GM06990 (cell line): ENCODE measurements at regions not wholly inside any gene's neighbourhood (a gene's known extent, or its start where the extent isn't known, plus 50 kb on each side); places are given as distances from the start of the nearest gene placed in this dataset.

Source experiments
- DNase-seq: peaks from one replicate; pipeline ENCODE4 v3.0.0-alpha.2; 2011; ENCODE audit not compliant: insufficient read length; ENCODE audit errors: extremely low read depth
- H3K27me3 ChIP-seq: replicated peaks from 2 replicates; pipeline ENCODE4 v1.6.0; 2011; ENCODE audit warnings: low read length; ENCODE audit not compliant: control insufficient read depth, insufficient read depth
- H3K36me3 ChIP-seq: 2 replicates; pipeline ENCODE4 v1.5.1; 2011; ENCODE audit warnings: low read length; ENCODE audit not compliant: control insufficient read depth, insufficient read depth
- H3K4me3 ChIP-seq: replicated peaks from 2 replicates; pipeline ENCODE4 v1.5.1; 2011; ENCODE audit warnings: low read depth, mild to moderate bottlenecking, control low read depth, low read length
- TF ChIP-seq, protein P1 (sequence below): IDR thresholded peaks from 2 replicates; pipeline ENCODE4 v1.5.1; 2011; ENCODE audit warnings: low read length, control low read depth, mild to moderate bottlenecking, inconsistent platforms; ENCODE audit not compliant: insufficient read depth, poor library complexity, severe bottlenecking

DNA sequence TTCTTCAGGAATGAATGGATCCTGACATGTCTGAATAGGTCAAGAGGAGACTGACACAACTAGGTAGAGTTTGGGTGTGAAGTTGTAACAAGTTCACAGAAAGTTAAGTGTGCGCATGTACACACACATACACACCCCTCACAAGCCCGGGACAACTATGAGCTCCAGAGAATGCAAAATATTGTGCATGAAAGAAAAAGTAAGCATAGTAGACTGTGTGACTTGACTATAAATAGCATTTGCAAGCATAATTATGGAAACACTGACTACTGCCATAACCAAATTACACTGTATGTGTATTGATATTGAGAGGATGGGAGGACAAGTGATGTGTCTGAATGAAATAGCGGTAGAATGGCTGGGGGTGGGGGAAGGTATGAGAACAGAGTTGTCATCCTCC lies 157.1 kb upstream of the NCK2 start:
- no peak for DNase-seq
- no peaks in the 10 kb centered on the region for H3K27me3 ChIP-seq

GRCh38 chr2:105584435-105585010 lies 160.2 kb upstream of the NCK2 start:
- no peak for DNase-seq
- Histone ChIP-seq H3K36me3 (no peaks in the 10 kb centered on the region), H3K27me3 (peaks cover 2% of the 10 kb centered on the region; the same call in 1 of the 2 replicates), H3K4me3 (no peak overlapping the region)
- TF ChIP-seq, protein P1, sequence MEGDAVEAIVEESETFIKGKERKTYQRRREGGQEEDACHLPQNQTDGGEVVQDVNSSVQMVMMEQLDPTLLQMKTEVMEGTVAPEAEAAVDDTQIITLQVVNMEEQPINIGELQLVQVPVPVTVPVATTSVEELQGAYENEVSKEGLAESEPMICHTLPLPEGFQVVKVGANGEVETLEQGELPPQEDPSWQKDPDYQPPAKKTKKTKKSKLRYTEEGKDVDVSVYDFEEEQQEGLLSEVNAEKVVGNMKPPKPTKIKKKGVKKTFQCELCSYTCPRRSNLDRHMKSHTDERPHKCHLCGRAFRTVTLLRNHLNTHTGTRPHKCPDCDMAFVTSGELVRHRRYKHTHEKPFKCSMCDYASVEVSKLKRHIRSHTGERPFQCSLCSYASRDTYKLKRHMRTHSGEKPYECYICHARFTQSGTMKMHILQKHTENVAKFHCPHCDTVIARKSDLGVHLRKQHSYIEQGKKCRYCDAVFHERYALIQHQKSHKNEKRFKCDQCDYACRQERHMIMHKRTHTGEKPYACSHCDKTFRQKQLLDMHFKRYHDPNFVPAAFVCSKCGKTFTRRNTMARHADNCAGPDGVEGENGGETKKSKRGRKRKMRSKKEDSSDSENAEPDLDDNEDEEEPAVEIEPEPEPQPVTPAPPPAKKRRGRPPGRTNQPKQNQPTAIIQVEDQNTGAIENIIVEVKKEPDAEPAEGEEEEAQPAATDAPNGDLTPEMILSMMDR, result no peak

More for the DNA sequence above, 157.1 kb upstream of the NCK2 start:
- Histone ChIP-seq H3K4me3 (no peak overlapping the region), H3K36me3 (no peaks in the 10 kb centered on the region)
- TF ChIP-seq, protein P1, result no peak

DNA sequence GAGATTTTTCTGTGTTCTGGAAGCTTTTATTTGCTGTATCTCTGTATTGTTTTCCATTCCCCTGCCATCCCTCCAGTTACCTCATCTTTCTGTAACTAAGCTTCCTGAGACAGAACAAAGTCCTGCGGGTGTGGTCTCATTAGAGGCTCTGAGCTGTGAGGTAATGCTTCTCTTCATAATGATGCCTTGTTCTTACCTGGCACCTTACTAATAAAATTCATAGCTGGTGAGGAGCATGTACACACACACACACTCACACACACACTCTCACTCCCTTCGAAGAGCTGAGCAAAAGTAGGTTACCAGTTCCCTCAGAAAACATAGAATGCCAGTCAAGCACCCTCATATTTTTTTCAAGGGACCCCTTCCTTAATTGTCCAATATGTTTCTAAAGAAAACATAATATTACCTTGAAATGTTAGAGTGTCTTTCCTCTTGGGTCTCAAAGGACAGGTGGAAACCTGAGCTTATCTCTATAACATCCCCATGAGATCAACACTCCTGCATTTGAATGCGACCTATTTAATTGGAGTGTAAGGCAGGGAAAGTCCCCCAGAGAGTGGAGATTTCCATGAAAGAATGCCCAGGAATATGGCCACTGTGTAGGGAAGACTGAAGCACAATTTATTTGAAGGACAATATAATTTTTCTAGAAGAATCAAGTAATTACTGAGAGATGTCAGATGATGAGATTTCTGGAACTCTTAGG lies 161.6 kb upstream of the NCK2 start:
- TF ChIP-seq, protein P1, result no peak
- DNase-seq, result no peak

GRCh38 chr2:105581555-105581944 lies 163.2 kb upstream of the NCK2 start:
- H3K4me3 ChIP-seq, result no peak overlapping the region
- peaks cover 2% of the 10 kb centered on the region; the same call in 1 of the 2 replicates for H3K27me3 ChIP-seq
- DNase-seq, result no peak
- TF ChIP-seq, protein P1, result no peak
- H3K36me3 ChIP-seq, result no peaks in the 10 kb centered on the region

More for the DNA sequence above, 161.6 kb upstream of the NCK2 start:
- no peak overlapping the region for H3K4me3 ChIP-seq
- peaks cover 2% of the 10 kb centered on the region; the same call in 1 of the 2 replicates for H3K27me3 ChIP-seq
- no peaks in the 10 kb centered on the region for H3K36me3 ChIP-seq

GRCh38 chr2:105580870-105581554 lies 163.7 kb upstream of the NCK2 start:
- TF ChIP-seq, protein P1, result no peak
- no peak for DNase-seq
- Histone ChIP-seq H3K27me3 (peaks cover 2% of the 10 kb centered on the region; the same call in 1 of the 2 replicates), H3K4me3 (no peak overlapping the region), H3K36me3 (no peaks in the 10 kb centered on the region)
